ENCODE measurements at regions not wholly inside any gene's neighbourhood (a gene's known extent, or its start where the extent isn't known, plus 50 kb on each side); places are given as distances from the start of the nearest gene placed in this dataset.
"Not testable (repeated sequence)": the region's sequence is repeated elsewhere in the genome, so short reads cannot be mapped to it uniquely, and the experiment has no call there.

DNA sequence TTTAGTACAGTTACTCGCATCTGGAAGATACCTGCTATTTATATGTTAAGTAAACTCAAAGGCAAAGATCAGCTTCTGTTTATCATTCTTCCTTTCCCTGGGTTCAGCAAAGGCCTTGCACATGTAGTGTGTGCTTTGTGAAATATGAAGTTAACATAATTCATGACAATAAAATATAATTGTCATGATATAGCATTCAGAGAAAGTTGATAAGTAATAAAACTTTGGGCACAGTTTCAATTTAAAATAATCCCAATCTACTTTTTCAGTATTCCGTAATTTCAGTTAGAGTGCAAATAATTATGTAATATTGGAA is 51.9 kb upstream of the ZNF217 start:
- Histone ChIP-seq H4K8ac (replicated peaks; ENCODE audit: insufficient read length, low read depth, low read length) (no peak overlapping the region), H3K4me1 (ENCODE audit: insufficient read depth, low read length) (0 out of 2 replicates have a peak, but pooled peaks cover 3% of the 10 kb centered on the region), H3T11ph (ENCODE audit: low read length) (no peak overlapping the region), H3K56ac (ENCODE audit: insufficient read length, low read depth, low read length) (no peak overlapping the region), H3K79me1 (ENCODE audit: insufficient read depth, low read depth, low read length, poor library complexity, severe bottlenecking) (no peaks in the 10 kb centered on the region), H4K91ac (ENCODE audit: insufficient read length, low read depth, low read length) (no peak overlapping the region), H3K9ac (ENCODE audit: extremely low read depth, insufficient read length, low read length) (no peak overlapping the region), H3K79me2 (ENCODE audit: insufficient read depth, low read length) (no peaks in the 10 kb centered on the region), H2BK12ac (ENCODE audit: insufficient read length, low read depth, low read length) (no peak overlapping the region), H2AFZ (ENCODE audit: low read length) (no peak overlapping the region), H3K4ac (ENCODE audit: low read depth, low read length) (no peak overlapping the region), H3K18ac (ENCODE audit: insufficient read length, low read depth, low read length) (no peak overlapping the region), H2BK120ac (ENCODE audit: low read depth, low read length, poor library complexity, severe bottlenecking) (no peak overlapping the region), H3K27me3 (ENCODE audit: insufficient read depth, low read length) (no peaks in the 10 kb centered on the region), H2AK5ac (ENCODE audit: insufficient read length, low read length) (no peak overlapping the region), H2BK20ac (ENCODE audit: low read depth, low read length, poor library complexity, severe bottlenecking) (no peak overlapping the region), H2BK5ac (ENCODE audit: insufficient read length, low read length) (no peak overlapping the region), H4K20me1 (ENCODE audit: control insufficient read depth, insufficient read depth, insufficient read length) (no peaks in the 10 kb centered on the region), H3K23me2 (ENCODE audit: insufficient read length, low read depth, low read length, poor library complexity, severe bottlenecking) (no peaks in the 10 kb centered on the region), H2BK15ac (ENCODE audit: low read depth, low read length) (no peak overlapping the region), H3K23ac (ENCODE audit: insufficient read length, low read depth, low read length) (no peak overlapping the region), H3K14ac (ENCODE audit: insufficient read depth, low read length) (no peak overlapping the region), H3K27ac (ENCODE audit: insufficient read length, low read depth, low read length) (no peak overlapping the region), H3K9me3 (ENCODE audit: control insufficient read depth, low read depth, low read length) (no peaks in the 10 kb centered on the region), H4K5ac (ENCODE audit: insufficient read length, low read depth, low read length) (no peak overlapping the region), H3K4me2 (ENCODE audit: insufficient read depth, insufficient read length, low read length) (no peak overlapping the region)
- H3K9me3 Mint-ChIP-seq = no peaks in the 10 kb centered on the region; a peak in 1 of 5 replicates
- H3K36me3 Mint-ChIP-seq (ENCODE audit: insufficient read depth in 1 of 3, low read depth in 3 of 3) = no peaks in the 10 kb centered on the region
- no peaks in the 10 kb centered on the region for H3K27me3 Mint-ChIP-seq (ENCODE audit: low read depth)
- no peak overlapping the region for H3K4me3 Mint-ChIP-seq
- TF ChIP-seq, protein P1, sequence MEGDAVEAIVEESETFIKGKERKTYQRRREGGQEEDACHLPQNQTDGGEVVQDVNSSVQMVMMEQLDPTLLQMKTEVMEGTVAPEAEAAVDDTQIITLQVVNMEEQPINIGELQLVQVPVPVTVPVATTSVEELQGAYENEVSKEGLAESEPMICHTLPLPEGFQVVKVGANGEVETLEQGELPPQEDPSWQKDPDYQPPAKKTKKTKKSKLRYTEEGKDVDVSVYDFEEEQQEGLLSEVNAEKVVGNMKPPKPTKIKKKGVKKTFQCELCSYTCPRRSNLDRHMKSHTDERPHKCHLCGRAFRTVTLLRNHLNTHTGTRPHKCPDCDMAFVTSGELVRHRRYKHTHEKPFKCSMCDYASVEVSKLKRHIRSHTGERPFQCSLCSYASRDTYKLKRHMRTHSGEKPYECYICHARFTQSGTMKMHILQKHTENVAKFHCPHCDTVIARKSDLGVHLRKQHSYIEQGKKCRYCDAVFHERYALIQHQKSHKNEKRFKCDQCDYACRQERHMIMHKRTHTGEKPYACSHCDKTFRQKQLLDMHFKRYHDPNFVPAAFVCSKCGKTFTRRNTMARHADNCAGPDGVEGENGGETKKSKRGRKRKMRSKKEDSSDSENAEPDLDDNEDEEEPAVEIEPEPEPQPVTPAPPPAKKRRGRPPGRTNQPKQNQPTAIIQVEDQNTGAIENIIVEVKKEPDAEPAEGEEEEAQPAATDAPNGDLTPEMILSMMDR (conservative IDR thresholded peaks at IDR 0.05) = no peak
- no peak overlapping the region for H3K27ac Mint-ChIP-seq
- no peak for DNase-seq
- WGBS (ENCODE audit: extremely low coverage, insufficient read length, low lambda C conversion rate) = no CpG with 5 or more reads among the region's 2 CpGs
- H3K4me1 Mint-ChIP-seq = peaks cover 21 to 23% of the 10 kb centered on the region in 2 experiments

DNA sequence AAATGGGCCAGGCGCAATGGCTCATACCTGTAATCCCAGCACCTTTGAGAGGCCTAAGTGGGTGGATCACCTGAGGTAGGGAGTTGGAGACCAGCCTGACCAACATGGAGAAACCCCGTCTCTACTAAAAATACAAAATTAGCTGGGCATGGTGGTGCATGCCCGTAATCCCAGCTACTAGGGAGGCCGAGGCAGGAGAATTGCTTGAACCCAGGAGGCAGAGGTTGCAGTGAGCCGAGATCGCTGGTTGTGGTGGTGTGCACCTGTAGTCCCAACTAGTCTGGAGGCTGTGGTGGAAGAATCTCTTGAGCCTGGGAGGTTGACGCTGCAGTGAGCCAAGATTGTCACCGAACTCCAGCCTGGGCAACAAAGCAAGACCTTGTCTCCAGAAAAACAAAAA is 50.5 kb upstream of the ZNF217 start:
- H2AK5ac ChIP-seq (ENCODE audit: insufficient read length, low read length); DNase-seq; H3K27ac Mint-ChIP-seq; H3T11ph ChIP-seq (ENCODE audit: low read length); H2BK12ac ChIP-seq (ENCODE audit: insufficient read length, low read depth, low read length); H2BK120ac ChIP-seq (ENCODE audit: low read depth, low read length, poor library complexity, severe bottlenecking); H2BK20ac ChIP-seq (ENCODE audit: low read depth, low read length, poor library complexity, severe bottlenecking); H3K4ac ChIP-seq (ENCODE audit: low read depth, low read length); H2AFZ ChIP-seq (ENCODE audit: low read length); H4K20me1 ChIP-seq (ENCODE audit: control insufficient read depth, insufficient read depth, insufficient read length); H3K14ac ChIP-seq (ENCODE audit: insufficient read depth, low read length); H3K79me1 ChIP-seq (ENCODE audit: insufficient read depth, low read depth, low read length, poor library complexity, severe bottlenecking); H3K27me3 ChIP-seq (ENCODE audit: insufficient read depth, low read length); H3K9me3 ChIP-seq (ENCODE audit: control insufficient read depth, low read depth, low read length); H3K4me3 Mint-ChIP-seq; H2BK15ac ChIP-seq (ENCODE audit: low read depth, low read length); H4K5ac ChIP-seq (ENCODE audit: insufficient read length, low read depth, low read length); H3K36me3 Mint-ChIP-seq (ENCODE audit: insufficient read depth in 1 of 3, low read depth in 3 of 3); H3K18ac ChIP-seq (ENCODE audit: insufficient read length, low read depth, low read length); H4K91ac ChIP-seq (ENCODE audit: insufficient read length, low read depth, low read length); H3K9ac ChIP-seq (ENCODE audit: extremely low read depth, insufficient read length, low read length); H3K4me1 ChIP-seq (ENCODE audit: insufficient read depth, low read length); H3K79me2 ChIP-seq (ENCODE audit: insufficient read depth, low read length); H4K8ac ChIP-seq (replicated peaks; ENCODE audit: insufficient read length, low read depth, low read length); H2BK5ac ChIP-seq (ENCODE audit: insufficient read length, low read length); H3K27ac ChIP-seq (ENCODE audit: insufficient read length, low read depth, low read length); H3K56ac ChIP-seq (ENCODE audit: insufficient read length, low read depth, low read length); H3K23me2 ChIP-seq (ENCODE audit: insufficient read length, low read depth, low read length, poor library complexity, severe bottlenecking); H3K4me2 ChIP-seq (ENCODE audit: insufficient read depth, insufficient read length, low read length); H3K23ac ChIP-seq (ENCODE audit: insufficient read length, low read depth, low read length); H3K27me3 Mint-ChIP-seq (ENCODE audit: low read depth); H3K9me3 Mint-ChIP-seq: not testable (repeated sequence)
- no CpG with 5 or more reads among the region's 8 CpGs for WGBS (ENCODE audit: extremely low coverage, insufficient read length, low lambda C conversion rate)
- peaks cover 21 to 23% of the 10 kb centered on the region in 2 experiments for H3K4me1 Mint-ChIP-seq
